GM06990 (cell line): ENCODE measurements at regions not wholly inside any gene's neighbourhood (a gene's known extent, or its start where the extent isn't known, plus 50 kb on each side); places are given as distances from the start of the nearest gene placed in this dataset.
"Not testable (repeated sequence)": the region's sequence is repeated elsewhere in the genome, so short reads cannot be mapped to it uniquely, and the experiment has no call there.

Source experiments
- DNase-seq: peaks from one replicate; pipeline ENCODE4 v3.0.0-alpha.2; 2011; ENCODE audit not compliant: insufficient read length; ENCODE audit errors: extremely low read depth
- H3K27me3 ChIP-seq: replicated peaks from 2 replicates; pipeline ENCODE4 v1.6.0; 2011; ENCODE audit warnings: low read length; ENCODE audit not compliant: control insufficient read depth, insufficient read depth
- H3K36me3 ChIP-seq: 2 replicates; pipeline ENCODE4 v1.5.1; 2011; ENCODE audit warnings: low read length; ENCODE audit not compliant: control insufficient read depth, insufficient read depth
- H3K4me3 ChIP-seq: replicated peaks from 2 replicates; pipeline ENCODE4 v1.5.1; 2011; ENCODE audit warnings: low read depth, mild to moderate bottlenecking, control low read depth, low read length
- TF ChIP-seq, protein P1 (sequence below): IDR thresholded peaks from 2 replicates; pipeline ENCODE4 v1.5.1; 2011; ENCODE audit warnings: low read length, control low read depth, mild to moderate bottlenecking, inconsistent platforms; ENCODE audit not compliant: insufficient read depth, poor library complexity, severe bottlenecking

DNA sequence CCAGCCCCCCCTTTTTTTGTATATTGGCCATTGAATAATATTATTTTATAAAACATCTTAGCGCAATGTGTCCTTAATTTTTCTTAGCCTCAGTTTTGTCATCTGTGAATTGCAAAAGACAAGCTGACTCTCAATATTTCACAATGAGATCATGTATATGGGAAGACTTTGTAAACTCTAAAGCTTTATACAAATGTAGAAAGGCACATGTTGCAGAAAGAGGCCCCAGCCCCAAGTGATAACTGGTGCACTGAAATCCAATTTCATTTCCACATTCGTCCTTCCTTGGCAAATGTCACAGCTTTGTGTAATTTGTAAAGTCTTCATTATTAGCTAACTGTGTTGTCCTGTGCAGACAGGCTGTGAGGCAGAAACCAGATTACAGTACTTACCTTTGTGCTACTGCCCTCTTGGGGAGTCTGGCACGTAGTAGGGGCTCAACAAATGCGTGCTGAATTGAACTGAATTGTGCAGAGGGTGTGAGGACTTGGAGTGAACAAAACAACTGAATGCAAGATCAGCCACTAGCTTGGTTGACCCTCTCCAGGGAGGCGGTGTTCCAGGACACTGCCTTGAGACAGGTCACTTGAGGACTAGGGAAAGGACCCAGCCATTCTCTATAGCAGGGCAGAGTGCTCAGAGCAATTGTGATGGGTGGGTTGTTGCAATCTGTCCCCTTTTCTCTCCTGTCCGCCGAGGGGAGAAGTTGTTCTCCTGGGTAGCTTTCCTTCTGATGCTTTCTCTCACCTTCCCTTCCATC is 74.6 kb downstream of the LMO4 start:
- TF ChIP-seq, protein P1, sequence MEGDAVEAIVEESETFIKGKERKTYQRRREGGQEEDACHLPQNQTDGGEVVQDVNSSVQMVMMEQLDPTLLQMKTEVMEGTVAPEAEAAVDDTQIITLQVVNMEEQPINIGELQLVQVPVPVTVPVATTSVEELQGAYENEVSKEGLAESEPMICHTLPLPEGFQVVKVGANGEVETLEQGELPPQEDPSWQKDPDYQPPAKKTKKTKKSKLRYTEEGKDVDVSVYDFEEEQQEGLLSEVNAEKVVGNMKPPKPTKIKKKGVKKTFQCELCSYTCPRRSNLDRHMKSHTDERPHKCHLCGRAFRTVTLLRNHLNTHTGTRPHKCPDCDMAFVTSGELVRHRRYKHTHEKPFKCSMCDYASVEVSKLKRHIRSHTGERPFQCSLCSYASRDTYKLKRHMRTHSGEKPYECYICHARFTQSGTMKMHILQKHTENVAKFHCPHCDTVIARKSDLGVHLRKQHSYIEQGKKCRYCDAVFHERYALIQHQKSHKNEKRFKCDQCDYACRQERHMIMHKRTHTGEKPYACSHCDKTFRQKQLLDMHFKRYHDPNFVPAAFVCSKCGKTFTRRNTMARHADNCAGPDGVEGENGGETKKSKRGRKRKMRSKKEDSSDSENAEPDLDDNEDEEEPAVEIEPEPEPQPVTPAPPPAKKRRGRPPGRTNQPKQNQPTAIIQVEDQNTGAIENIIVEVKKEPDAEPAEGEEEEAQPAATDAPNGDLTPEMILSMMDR: no peak
- Histone ChIP-seq H3K27me3 (no peaks in the 10 kb centered on the region), H3K4me3 (no peak overlapping the region), H3K36me3 (no peaks in the 10 kb centered on the region)
- DNase-seq: no peak

DNA sequence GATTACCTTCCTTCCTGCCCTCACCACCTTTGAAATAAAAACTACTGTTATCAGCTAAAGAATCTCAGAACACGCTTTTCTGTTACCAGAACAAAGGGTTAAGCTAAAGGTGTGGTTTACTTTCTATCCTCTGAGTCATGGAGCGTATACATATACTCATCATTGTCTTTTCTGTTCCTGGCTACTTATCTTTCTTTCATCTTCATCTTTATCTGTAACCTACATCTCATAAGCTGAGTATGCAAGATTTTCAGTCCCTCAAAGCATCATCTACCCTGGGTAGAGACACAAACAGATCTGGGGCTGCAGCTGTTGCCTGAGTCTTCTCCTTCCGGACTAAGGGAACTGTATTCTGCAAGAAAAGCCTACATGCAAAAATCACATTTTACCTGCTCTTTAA is 75.6 kb downstream of the LMO4 start:
- Histone ChIP-seq H3K4me3 (no peak overlapping the region), H3K27me3 (no peaks in the 10 kb centered on the region), H3K36me3 (no peaks in the 10 kb centered on the region)
- DNase-seq: no peak
- TF ChIP-seq, protein P1: no peak

DNA sequence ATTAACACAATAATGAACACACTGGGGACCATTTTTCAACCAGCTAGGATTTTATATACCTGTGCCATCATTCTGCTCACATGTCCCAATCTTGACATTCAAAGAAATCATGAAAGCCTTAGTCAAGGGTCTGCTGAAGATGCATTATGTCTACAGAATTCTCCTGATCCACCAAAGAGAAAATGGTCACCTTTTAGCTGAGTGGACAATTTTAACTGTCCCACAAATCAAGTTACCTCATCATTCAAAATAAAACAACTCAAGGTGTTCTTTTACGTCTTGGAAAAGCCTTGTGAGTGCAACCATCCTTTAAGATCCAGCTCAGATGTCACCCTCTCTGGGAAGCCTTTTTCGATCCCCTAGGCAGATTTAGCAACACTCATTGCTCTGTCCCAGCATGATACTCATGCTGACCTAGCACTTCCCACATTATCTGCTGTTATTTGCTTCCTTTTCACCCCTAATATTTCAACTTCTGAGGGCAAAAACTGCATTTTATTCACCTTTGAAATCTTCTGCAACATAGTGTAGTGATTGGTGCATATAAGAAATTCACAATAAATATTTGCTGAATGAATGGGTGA is 80.1 kb downstream of the LMO4 start:
- H3K36me3 ChIP-seq: no peaks in the 10 kb centered on the region
- H3K27me3 ChIP-seq: no peaks in the 10 kb centered on the region
- H3K4me3 ChIP-seq: no peak overlapping the region
- DNase-seq: no peak
- TF ChIP-seq, protein P1: no peak

DNA sequence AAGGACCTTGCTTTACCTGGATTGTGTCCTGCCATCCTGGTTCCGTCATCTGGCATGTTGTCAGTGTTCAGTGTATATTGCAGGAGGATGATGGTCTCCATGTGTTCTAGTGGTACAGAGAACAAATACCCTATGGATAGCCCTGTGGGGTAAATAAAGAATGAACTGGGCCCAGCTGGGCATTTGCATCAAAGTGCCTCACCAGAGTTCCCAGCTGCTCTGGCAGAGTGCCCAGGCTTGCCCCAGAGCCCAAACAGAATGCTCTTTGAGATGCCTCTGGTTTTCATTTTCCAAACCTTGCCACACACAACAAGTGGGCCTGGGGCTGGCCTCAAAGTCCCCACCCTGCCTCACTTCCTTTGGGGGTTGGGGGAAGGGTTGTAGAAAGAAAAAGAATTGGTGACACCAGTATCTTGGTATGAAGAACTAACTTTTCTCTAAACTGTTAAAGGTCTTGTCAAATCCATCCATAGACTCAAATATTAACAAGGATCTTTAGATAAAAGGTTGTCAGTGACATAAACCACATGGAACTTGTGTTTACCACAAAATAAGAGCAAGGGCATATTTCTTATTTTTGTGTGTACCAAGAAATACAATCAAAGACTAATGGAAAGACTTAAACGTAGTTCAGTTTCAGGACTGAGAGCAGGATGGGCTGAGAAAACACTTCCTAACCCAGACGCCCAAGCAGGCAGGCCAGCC is 82.2 kb downstream of the LMO4 start:
- Histone ChIP-seq H3K4me3 (no peak overlapping the region), H3K36me3 (no peaks in the 10 kb centered on the region), H3K27me3 (no peaks in the 10 kb centered on the region)
- TF ChIP-seq, protein P1: no peak
- DNase-seq: no peak

DNA sequence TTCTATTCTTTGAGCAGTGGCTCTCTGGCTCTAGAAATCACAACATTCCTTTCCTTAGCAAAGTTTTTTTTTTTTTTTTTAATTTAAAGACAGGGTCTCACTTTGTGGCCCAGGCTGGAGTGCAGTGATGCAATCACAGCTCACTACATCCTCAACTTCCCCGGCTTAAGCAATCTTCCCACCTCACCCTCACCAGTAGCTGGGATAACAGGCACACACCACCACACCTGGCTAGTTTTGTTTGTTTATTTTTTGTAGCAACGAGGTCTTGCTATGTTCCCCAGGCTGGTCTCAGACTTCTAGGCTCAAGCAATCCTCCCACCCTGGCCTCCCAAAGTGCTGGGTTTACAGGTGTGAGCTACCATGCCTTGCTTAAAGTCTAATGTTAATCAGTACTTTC is 85.2 kb downstream of the LMO4 start:
- not testable (repeated sequence) for H3K36me3 ChIP-seq, H3K27me3 ChIP-seq, H3K4me3 ChIP-seq, DNase-seq

DNA sequence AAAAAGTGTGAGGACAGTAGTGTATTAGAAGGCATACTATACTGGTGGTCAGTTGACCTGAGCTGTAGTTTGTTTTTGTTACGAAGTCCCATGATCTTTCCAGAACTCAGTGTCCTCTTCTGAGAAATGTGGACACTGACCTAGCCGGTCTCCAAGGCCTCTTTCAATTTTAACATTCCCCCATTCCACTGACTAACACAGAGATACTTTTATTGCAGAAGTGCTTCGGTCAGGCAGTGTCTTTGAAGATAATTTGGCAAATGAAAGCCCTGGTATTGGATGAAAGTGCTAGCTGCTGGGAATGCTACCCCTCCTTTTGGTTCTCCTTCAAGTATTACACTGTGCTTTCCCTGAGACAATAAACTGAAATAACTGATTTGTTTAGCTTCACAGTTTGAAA is 89.4 kb downstream of the LMO4 start:
- Histone ChIP-seq H3K4me3 (no peak overlapping the region), H3K36me3 (no peaks in the 10 kb centered on the region), H3K27me3 (no peaks in the 10 kb centered on the region)
- TF ChIP-seq, protein P1: no peak
- no peak for DNase-seq
